Fibroblast of skin of back (primary cell): ENCODE measurements at regions not wholly inside any gene's neighbourhood (a gene's known extent, or its start where the extent isn't known, plus 50 kb on each side); places are given as distances from the start of the nearest gene placed in this dataset.
A peak's percentile ranks its signal among the peaks of the same experiment; 100 is the strongest.
"Not testable (repeated sequence)": the region's sequence is repeated elsewhere in the genome, so short reads cannot be mapped to it uniquely, and the experiment has no call there.

ENCODE experiments used
- DNase-seq: peaks from one replicate; pipeline ENCODE4 v3.0.0-alpha.2; 2013

GRCh38 chr10:81280497-81281479 is 594.2 kb upstream of the NRG3 start:
- peak; percentile 59 for DNase-seq

GRCh38 chr10:81288544-81288943 is 586.5 kb upstream of the NRG3 start:
- DNase-seq = no peak

DNA sequence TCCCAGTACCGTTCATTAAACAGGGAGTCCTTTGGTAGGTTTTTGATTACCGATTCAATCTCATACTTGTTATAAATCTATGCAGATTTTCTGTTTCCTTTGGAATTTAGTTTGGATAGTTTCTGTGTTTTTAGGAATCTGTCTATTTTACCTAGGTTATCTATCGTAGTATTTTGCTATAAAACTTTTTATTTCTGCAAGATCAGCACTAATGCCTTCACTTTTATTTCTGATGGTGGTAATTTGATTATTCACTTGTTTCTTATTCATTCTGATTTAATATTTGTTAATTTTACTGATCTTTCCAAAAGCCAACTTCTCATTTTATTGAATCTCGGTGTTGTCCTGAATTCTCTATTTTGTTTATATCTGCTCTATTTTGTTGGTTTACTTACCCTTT is 577.7 kb upstream of the NRG3 start:
- DNase-seq = no peak

DNA sequence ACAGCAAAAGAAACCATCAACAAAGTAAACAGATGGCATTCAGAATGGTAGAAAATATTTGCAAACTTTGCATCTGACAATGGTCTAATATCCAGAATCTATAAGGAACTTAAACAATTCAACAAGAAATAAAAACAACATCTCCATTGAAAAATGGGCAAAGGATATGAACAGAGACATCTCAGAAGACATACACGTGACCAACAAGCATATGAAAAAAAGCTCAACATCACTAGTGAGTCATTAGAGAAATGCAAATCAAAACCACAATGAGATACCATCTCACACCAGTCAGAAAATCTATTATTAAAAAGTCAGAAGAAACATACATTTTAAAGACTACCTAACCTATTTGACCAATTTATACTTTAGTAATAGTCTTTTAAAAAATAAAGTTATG is 571.3 kb upstream of the NRG3 start:
- peak; percentile 16 for DNase-seq

GRCh38 chr10:81306971-81307782 is 567.8 kb upstream of the NRG3 start:
- no peak for DNase-seq

DNA sequence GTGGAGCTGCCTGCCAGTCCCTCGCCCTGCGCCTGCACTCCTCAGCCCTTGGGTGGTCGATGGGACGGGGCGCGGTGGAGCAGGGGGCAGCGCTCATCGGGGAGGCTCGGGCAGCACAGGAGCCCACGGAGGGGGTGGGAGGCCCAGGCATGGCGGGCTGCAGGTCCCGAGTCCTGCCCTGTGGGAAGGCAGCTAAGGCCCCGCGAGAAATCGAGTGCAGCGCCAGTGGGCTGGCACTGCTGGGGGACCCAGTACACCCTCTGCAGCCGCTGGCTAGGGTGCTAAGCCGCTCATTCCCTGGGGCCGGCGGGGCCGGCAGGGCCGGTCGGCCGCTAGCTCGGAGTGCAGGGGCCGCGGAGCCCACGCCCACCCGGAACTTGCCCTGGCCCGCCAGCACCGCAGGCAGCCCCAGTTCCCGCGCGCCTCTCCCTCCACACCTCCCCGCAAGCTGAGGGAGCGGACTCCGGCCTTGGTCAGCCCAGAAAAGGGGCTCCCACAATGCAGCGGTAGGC is 565.9 kb upstream of the NRG3 start:
- DNase-seq = no peak

DNA sequence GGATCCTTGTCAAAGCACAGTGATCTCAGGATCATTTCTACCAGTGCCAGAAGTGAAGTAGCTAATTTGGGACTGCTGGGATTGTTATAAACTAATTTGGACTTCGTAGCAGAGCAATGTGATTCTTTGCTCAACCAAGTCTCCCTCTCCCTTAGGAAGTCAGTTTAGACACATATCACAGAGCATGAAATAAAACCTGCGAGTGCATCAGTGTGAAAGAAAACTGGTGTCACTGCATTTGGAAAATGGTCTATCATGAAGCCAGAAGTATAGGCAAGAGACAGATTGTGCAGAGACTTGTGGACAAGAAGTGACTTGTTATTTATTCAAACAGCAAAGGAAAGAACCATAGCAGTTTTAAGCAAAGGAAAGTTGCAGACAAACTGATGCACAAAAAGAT is 560.5 kb upstream of the NRG3 start:
- DNase-seq = no peak

- no peak for DNase-seq
Measured at GRCh38 chr10:81315026-81315425, 560.0 kb upstream of the NRG3 start.

DNA sequence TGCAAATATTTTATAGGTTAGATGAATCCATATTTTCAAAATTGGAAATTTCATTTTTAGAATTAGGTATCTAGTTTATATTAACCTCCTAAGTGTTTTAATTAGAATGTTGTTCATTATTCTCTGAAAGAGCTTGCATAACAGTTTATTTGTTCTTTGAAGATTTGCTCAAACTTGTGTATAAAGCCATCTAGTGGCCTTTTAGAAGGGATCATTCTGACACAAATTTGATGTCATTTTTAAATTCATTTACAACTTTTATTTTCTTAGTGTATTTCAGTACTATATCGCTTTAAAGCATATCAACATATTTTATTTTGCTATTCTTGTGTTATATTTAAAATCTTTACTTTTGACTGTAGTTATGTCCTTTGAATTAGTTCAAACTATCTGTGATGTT is 527.0 kb upstream of the NRG3 start:
- DNase-seq = no peak

DNA sequence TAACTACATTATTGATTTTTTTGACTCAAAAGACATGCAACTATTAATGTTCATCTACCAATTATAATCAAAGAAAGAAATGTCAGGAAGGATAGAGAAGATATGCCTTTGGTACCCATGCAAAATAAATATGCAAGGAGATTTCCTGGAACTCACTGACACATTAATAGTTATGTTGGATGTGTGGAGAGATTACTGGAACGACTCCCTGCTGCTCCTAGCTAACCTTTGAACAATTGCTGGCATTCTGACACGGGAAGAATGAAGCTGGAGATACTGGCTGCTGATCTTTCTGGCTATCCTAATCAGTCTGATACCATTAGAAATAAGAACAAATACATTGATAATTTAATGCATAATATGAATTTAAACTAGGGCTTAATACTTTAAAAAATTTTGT is 507.9 kb upstream of the NRG3 start:
- DNase-seq = no peak

DNA sequence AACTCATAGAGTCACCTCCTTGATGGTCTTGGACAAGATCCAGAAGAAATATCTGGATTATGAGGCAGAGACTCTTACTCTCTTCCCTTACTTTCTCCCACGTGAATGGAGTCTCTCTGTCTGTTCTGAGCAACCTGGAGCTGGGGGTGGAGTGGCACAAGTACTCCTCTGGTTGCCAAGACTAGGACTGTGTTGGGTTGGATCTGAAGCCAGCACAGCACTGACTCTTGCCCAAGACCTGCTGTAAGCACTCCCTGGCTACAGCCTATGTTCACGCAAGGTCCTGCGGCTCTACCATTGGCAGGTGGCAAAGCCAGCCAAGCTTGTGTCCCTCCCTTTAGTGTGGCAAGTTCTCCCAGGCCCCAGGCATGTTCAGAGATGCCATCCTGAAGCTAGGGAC is 488.2 kb upstream of the NRG3 start:
- DNase-seq = no peak

GRCh38 chr10:81403451-81403850 is 471.5 kb upstream of the NRG3 start:
- DNase-seq = no peak

DNA sequence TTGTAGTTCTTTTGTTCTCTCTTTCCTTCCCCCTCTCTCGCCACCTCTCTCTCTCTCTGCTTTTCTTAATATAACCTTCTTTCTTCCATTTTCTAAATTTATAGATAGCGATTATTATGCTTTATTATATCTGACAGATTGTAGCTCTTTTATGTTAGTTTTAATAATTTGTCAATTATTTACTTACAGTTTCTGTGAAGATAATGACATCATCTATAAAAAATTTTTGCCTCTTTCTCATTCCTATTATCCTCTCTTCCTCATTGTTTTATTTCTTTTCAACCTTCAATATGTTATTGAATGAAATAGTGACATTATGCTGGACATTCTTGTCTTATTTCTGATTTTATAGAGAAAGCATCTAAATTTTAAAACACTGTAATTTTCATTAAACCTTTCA is 469.6 kb upstream of the NRG3 start:
- no peak for DNase-seq

GRCh38 chr10:81414038-81414437 is 461.0 kb upstream of the NRG3 start:
- DNase-seq = peak; percentile 4

- DNase-seq = no peak
Measured at GRCh38 chr10:81426722-81427121, 448.3 kb upstream of the NRG3 start.

GRCh38 chr10:81428456-81429134 is 446.4 kb upstream of the NRG3 start:
- DNase-seq = no peak

DNA sequence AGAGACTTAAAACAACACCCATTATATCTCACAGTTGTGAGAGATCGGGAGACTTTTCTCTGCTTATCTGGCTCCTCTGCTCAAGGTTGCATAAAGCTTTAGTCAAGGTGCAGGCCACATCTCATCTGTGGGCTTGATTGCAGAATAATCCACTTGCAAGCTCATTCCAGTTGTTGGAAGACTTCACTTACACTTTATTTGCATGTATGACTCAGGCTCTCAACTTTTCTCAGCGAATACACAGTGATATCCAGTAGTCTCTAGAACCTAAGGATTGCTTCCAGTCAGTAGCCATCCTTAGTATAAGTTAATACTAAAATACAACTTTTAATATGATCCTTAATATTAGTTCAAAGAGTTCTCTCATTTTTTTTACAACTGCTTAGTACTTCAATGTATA is 435.5 kb upstream of the NRG3 start:
- no peak for DNase-seq

DNA sequence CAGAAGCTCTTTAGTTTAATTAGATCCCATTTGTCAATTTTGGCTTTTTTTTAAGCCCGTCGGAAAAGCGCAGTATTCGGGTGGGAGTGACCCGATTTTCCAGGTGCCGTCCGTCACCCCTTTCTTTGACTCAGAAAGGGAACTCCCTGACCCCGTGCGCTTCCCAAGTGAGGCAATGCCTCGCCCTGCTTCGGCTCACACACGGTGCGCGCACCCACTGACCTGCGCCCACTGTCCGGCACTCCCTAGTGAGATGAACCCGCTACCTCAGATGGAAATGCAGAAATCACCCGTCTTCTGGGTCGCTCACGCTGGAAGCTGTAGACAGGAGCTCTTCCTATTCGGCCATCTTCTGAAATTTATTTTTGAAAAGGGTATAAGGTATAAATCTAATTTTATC is 433.4 kb upstream of the NRG3 start:
- not testable (repeated sequence) for DNase-seq

- DNase-seq = no peak
Measured at GRCh38 chr10:81444242-81444929, 430.6 kb upstream of the NRG3 start.

DNA sequence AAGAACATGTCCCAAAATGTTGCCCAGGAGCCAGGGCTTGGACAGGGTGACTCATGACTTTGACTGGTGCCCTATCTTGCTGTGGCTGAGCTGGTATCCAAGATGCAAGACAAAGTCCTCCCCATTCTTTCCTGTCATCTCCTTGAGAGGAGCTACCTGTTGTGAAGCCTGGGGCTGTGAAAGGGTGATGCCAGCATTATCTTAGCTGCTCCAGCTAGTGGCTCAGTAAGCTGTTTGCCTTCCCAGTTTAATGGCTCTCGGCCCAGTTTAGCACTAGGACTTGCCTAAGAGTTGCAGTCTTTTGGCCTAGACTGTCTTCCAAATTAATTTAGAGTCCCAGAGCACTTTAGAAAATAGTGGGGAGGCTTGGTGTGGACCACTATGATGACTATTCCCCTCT is 424.3 kb upstream of the NRG3 start:
- DNase-seq = no peak

- DNase-seq = no peak
Measured at GRCh38 chr10:81472927-81473470, 402.0 kb upstream of the NRG3 start.

DNA sequence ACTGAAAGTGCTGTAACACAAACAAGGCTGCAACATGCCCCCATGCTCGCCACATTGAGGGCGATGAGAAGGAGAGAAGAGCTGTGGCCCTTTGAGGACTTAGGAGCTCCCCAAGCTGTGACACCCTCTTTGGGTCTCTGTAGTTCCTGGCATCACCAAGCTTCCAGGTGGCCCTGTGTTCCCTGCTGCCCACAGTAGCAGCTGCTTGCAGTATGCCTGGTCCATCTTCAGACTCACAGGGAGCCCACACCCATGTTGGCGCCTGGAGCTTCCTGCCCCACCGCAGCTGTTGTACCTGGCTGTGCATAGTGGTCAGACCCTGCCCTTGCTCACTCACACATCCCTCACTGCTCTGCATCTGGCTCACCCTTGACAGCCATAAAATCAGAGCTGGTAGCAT is 401.2 kb upstream of the NRG3 start:
- DNase-seq = no peak
